NCI-H1048 (cell line): ENCODE measurements at regions not wholly inside any gene's neighbourhood (a gene's known extent, or its start where the extent isn't known, plus 50 kb on each side); places are given as distances from the start of the nearest gene placed in this dataset.
"Not testable (repeated sequence)": the region's sequence is repeated elsewhere in the genome, so short reads cannot be mapped to it uniquely, and the experiment has no call there.

Experiments used
- DNase-seq: peaks from one replicate; lab custom pipeline; 2025; lab: John Stamatoyannopoulos, UW

- no peak for DNase-seq
Observed at GRCh38 chr1:55446351-55446750, 231.2 kb upstream of the USP24 start.

GRCh38 chr1:55445416-55445815 lies 230.3 kb upstream of the USP24 start:
- DNase-seq, result no peak

GRCh38 chr1:55444667-55445066 lies 229.5 kb upstream of the USP24 start:
- DNase-seq, result no peak

GRCh38 chr1:55443175-55443915 lies 228.2 kb upstream of the USP24 start:
- no peak for DNase-seq

GRCh38 chr1:55441489-55441888 lies 226.3 kb upstream of the USP24 start:
- no peak for DNase-seq

GRCh38 chr1:55437692-55438091 lies 222.5 kb upstream of the USP24 start:
- no peak for DNase-seq

- not testable (repeated sequence) for DNase-seq
Observed at GRCh38 chr1:55430720-55431119, 215.6 kb upstream of the USP24 start.

GRCh38 chr1:55430206-55430605 lies 215.0 kb upstream of the USP24 start:
- not testable (repeated sequence) for DNase-seq

GRCh38 chr1:55428944-55429931 lies 214.1 kb upstream of the USP24 start:
- DNase-seq, result no peak

- no peak for DNase-seq
Observed at GRCh38 chr1:55428231-55428630, 213.1 kb upstream of the USP24 start.

- no peak for DNase-seq
Observed at GRCh38 chr1:55427606-55428005, 212.4 kb upstream of the USP24 start.

GRCh38 chr1:55426619-55427018 lies 211.5 kb upstream of the USP24 start:
- no peak for DNase-seq

- no peak for DNase-seq
Observed at GRCh38 chr1:55426156-55426555, 211.0 kb upstream of the USP24 start.

GRCh38 chr1:55425310-55425930 lies 210.3 kb upstream of the USP24 start:
- no peak for DNase-seq

- no peak for DNase-seq
Observed at GRCh38 chr1:55423376-55423775, 208.2 kb upstream of the USP24 start.

GRCh38 chr1:55420929-55421716 lies 206.0 kb upstream of the USP24 start:
- no peak for DNase-seq

- no peak for DNase-seq
Observed at GRCh38 chr1:55420026-55420425, 204.9 kb upstream of the USP24 start.

GRCh38 chr1:55418208-55419000 lies 203.2 kb upstream of the USP24 start:
- no peak for DNase-seq

GRCh38 chr1:55416164-55416842 lies 201.1 kb upstream of the USP24 start:
- no peak for DNase-seq

GRCh38 chr1:55413286-55413685 lies 198.1 kb upstream of the USP24 start:
- no peak for DNase-seq
